SK-N-MC (cell line): ENCODE measurements at regions not wholly inside any gene's neighbourhood (a gene's known extent, or its start where the extent isn't known, plus 50 kb on each side); places are given as distances from the start of the nearest gene placed in this dataset.

Experiments
- EZH2 ChIP-seq: fragments of 200-600 bp; sonication (generic); IDR thresholded peaks from one replicate; pipeline ENCODE4 v1.6.1; 2017; ENCODE audit warnings: antibody characterized with exemption
- FOXP2 ChIP-seq: optimal IDR thresholded peaks from 2 replicates; pipeline ENCODE3; 2011; ENCODE audit warnings: mild to moderate bottlenecking, moderate library complexity; ENCODE audit not compliant: insufficient read depth; ENCODE audit errors: extremely low read length, control extremely low read depth
- POLR2AphosphoS5 ChIP-seq: IDR thresholded peaks from 2 replicates; pipeline ENCODE4 v1.6.1; 2012; ENCODE audit warnings: mild to moderate bottlenecking, low read depth, low read length, borderline replicate concordance

- TF ChIP-seq POLR2AphosphoS5, result no peak
- no peak for TF ChIP-seq FOXP2
- TF ChIP-seq EZH2, result no peak
Measured at GRCh38 chr2:16308816-16309215, 356.8 kb downstream of the CYRIA start.
